Tibial nerve (tissue), 4 donors: ENCODE measurements at regions not wholly inside any gene's neighbourhood (a gene's known extent, or its start where the extent isn't known, plus 50 kb on each side); places are given as distances from the start of the nearest gene placed in this dataset.

Source experiments
- CTCF ChIP-seq, 5 experiments: fragments of 200-600 bp in 3 of 5; fragments of 450-650 bp in 2 of 5; sonication (generic) in 3 of 5; IDR thresholded peaks; one replicate each; pipeline ENCODE4 v1.5.1; 2016 to 2019; ENCODE audit warnings: antibody characterized with exemption in 5 of 5, mild to moderate bottlenecking in 3 of 5, moderate library complexity in 2 of 5
- EP300 ChIP-seq, 2 donors: sonication (generic); formaldehyde crosslinking; IDR thresholded peaks; one replicate each; pipeline ENCODE4 v1.6.1; 2017; ENCODE audit warnings: antibody characterized with exemption in 2 of 2, mild to moderate bottlenecking in 1 of 2
- POLR2A ChIP-seq, 2 donors: fragments of 450-650 bp; IDR thresholded peaks; one replicate each; pipeline ENCODE4 v1.6.1; 2017; ENCODE audit warnings: antibody characterized with exemption in 2 of 2, mild to moderate bottlenecking in 2 of 2, moderate library complexity in 2 of 2

- TF ChIP-seq CTCF (IDR thresholded peaks at IDR 0.05) (no peak), POLR2A (IDR thresholded peaks at IDR 0.05) (no peak), EP300 (IDR thresholded peaks at IDR 0.05) (no peak)
Measured at GRCh38 chr4:56755901-56756300, 65.6 kb downstream of the SPINK2 start.
